Upper lobe of right lung (tissue), 1 donor: ENCODE measurements at regions not wholly inside any gene's neighbourhood (a gene's known extent, or its start where the extent isn't known, plus 50 kb on each side); places are given as distances from the start of the nearest gene placed in this dataset.

ENCODE experiments used
- ATAC-seq: fragments of 200-7000 bp; cut with Tn5 transposase; one replicate; pipeline ENCODE4 v1.9.1; 2020; ENCODE audit warnings: mild to moderate bottlenecking, moderate library complexity
- DNase-seq: peaks from one replicate; pipeline ENCODE4 v3.0.0-alpha.2; 2020
- H3K27ac ChIP-seq: fragments of 200-600 bp; one replicate; pipeline ENCODE4 v1.8.0; 2022
- H3K27me3 ChIP-seq: fragments of 200-600 bp; one replicate; pipeline ENCODE4 v1.8.0; 2022; ENCODE audit warnings: mild to moderate bottlenecking
- H3K36me3 ChIP-seq: fragments of 200-600 bp; one replicate; pipeline ENCODE4 v1.8.0; 2022
- H3K4me1 ChIP-seq: fragments of 200-600 bp; one replicate; pipeline ENCODE4 v1.8.0; 2022
- H3K4me3 ChIP-seq: fragments of 200-600 bp; one replicate; pipeline ENCODE4 v1.8.0; 2022; ENCODE audit warnings: mild to moderate bottlenecking
- H3K9me3 ChIP-seq: fragments of 200-600 bp; one replicate; pipeline ENCODE4 v1.8.0; 2022
- CTCF ChIP-seq: fragments of 200-600 bp; IDR thresholded peaks from one replicate; pipeline ENCODE4 v1.8.0; 2022; ENCODE audit warnings: antibody characterized with exemption
- intact Hi-C: fragments of 100-400 bp; cut with DNase I; formaldehyde crosslinking; loops from one replicate; pipeline ENCODE4 v1.11.0; 2022
- donor health status: DM: no; HTN: yes; CAD: no; lungs with severe emphysema.

GRCh38 chr2:207238831-207239701 is 73.3 kb upstream of the KLF7 start:
- H3K27ac ChIP-seq: peak overlapping the region; percentile 56
- peaks cover 19% of the 10 kb centered on the region for H3K4me1 ChIP-seq
- intact Hi-C loops: no loop called here
- no peak for DNase-seq
- no peaks in the 10 kb centered on the region for H3K9me3 ChIP-seq
- no peaks in the 10 kb centered on the region for H3K36me3 ChIP-seq
- no peak for TF ChIP-seq CTCF
- H3K27me3 ChIP-seq: no peaks in the 10 kb centered on the region
- no peak overlapping the region for H3K4me3 ChIP-seq
- peak; percentile 91 for ATAC-seq

- no peak overlapping the region for H3K4me3 ChIP-seq
- peak; percentile 38 for ATAC-seq
- intact Hi-C loops: no loop called here
Observed at GRCh38 chr2:207239754-207240494, 74.2 kb upstream of the KLF7 start.

GRCh38 chr2:207240649-207241048 is 74.9 kb upstream of the KLF7 start:
- Histone ChIP-seq H3K36me3 (no peaks in the 10 kb centered on the region), H3K4me1 (peaks cover 19% of the 10 kb centered on the region), H3K9me3 (no peaks in the 10 kb centered on the region), H3K27ac (no peak overlapping the region), H3K4me3 (no peak overlapping the region), H3K27me3 (no peaks in the 10 kb centered on the region)
- ATAC-seq (no peak), DNase-seq (no peak)
- intact Hi-C loops: no loop called here
- no peak for TF ChIP-seq CTCF

More at GRCh38 chr2:207239754-207240494, 74.2 kb upstream of the KLF7 start:
- Histone ChIP-seq H3K27me3 (no peaks in the 10 kb centered on the region), H3K4me1 (peaks cover 19% of the 10 kb centered on the region), H3K36me3 (no peaks in the 10 kb centered on the region), H3K27ac (peak overlapping the region; percentile 56), H3K9me3 (no peaks in the 10 kb centered on the region)
- no peak for DNase-seq
- TF ChIP-seq CTCF: no peak

GRCh38 chr2:207241198-207241597 is 75.5 kb upstream of the KLF7 start:
- H3K9me3 ChIP-seq: no peaks in the 10 kb centered on the region
- no peak for ATAC-seq

GRCh38 chr2:207243601-207244000 is 77.9 kb upstream of the KLF7 start:
- Histone ChIP-seq H3K4me3 (no peak overlapping the region), H3K4me1 (peaks cover 18% of the 10 kb centered on the region), H3K27ac (no peak overlapping the region), H3K27me3 (no peaks in the 10 kb centered on the region), H3K9me3 (no peaks in the 10 kb centered on the region), H3K36me3 (no peaks in the 10 kb centered on the region)
- ATAC-seq (no peak), DNase-seq (no peak)
- TF ChIP-seq CTCF: no peak
- intact Hi-C loops: no loop called here

More at GRCh38 chr2:207241198-207241597, 75.5 kb upstream of the KLF7 start:
- Histone ChIP-seq H3K4me3 (no peak overlapping the region), H3K27me3 (no peaks in the 10 kb centered on the region), H3K27ac (no peak overlapping the region), H3K36me3 (no peaks in the 10 kb centered on the region), H3K4me1 (peaks cover 19% of the 10 kb centered on the region)
- TF ChIP-seq CTCF: no peak
- intact Hi-C loops: no loop called here
- DNase-seq: no peak
